Psoas muscle (tissue), 7 donors: ENCODE measurements at regions not wholly inside any gene's neighbourhood (a gene's known extent, or its start where the extent isn't known, plus 50 kb on each side); places are given as distances from the start of the nearest gene placed in this dataset.

Experiments used
- ATAC-seq, 4 donors: fragments of 200-7000 bp; cut with Tn5 transposase; one replicate each; pipeline ENCODE4 v1.9.1; 2020; ENCODE audit warnings: moderate library complexity in 3 of 4, mild to moderate bottlenecking in 2 of 4
- DNase-seq, 2 donors: peaks; one replicate each; pipeline ENCODE4 v3.0.0-alpha.2; 2020
- H3K27ac ChIP-seq: fragments of 200-600 bp; one replicate; pipeline ENCODE4 v1.8.0; 2022
- H3K27me3 ChIP-seq, 3 donors: fragments of 200-600 bp in 1 of 3; one replicate each; pipeline versions ENCODE4 v1.6.1 to v1.8.0; 2013 to 2022; ENCODE audit warnings: low read length in 2 of 3, mild to moderate bottlenecking in 2 of 3, moderate library complexity in 1 of 3; ENCODE audit not compliant: insufficient read depth in 3 of 3
- H3K36me3 ChIP-seq, 2 donors: fragments of 200-600 bp in 1 of 2; one replicate each; pipeline versions ENCODE4 v1.6.1 to v1.8.0; 2013 to 2022; ENCODE audit warnings: low read depth in 1 of 2, mild to moderate bottlenecking in 1 of 2, moderate library complexity in 1 of 2; ENCODE audit not compliant: insufficient read depth in 1 of 2
- H3K4me1 ChIP-seq: fragments of 200-600 bp; one replicate; pipeline ENCODE4 v1.8.0; 2022
- H3K4me3 ChIP-seq: fragments of 200-600 bp; one replicate; pipeline ENCODE4 v1.8.0; 2022; ENCODE audit warnings: mild to moderate bottlenecking
- H3K9me3 ChIP-seq: fragments of 200-600 bp; one replicate; pipeline ENCODE4 v1.8.0; 2022
- CTCF ChIP-seq: fragments of 200-600 bp; IDR thresholded peaks from one replicate; pipeline ENCODE4 v1.8.0; 2022; ENCODE audit warnings: antibody characterized with exemption
- WGBS, 3 donors: extraction: QIAGEN DNeasy Blood & Tissue Kit; methylation state at CpG; one replicate each; pipeline versions ENCODE4 v1.1.6 to v1.1.7; 2013; 5-methylcytosine and 5-hydroxymethylcytosine counted together
- intact Hi-C, 2 donors: fragments of 100-400 bp; cut with DNase I; formaldehyde crosslinking; loops; one replicate each; pipeline versions ENCODE4 v1.11.0 to v1.14.2; 2022
- donor health status: healthy with polysubstance abuse.
- donor health status: DM: no; HTN: no; CAD: no; lungs with moderate emphysema.
- donor health status: Bipolar disorder and iron deficiency.
- donor health status: healthy.
- donor health status: DM: yes; HTN: yes; CAD: no.
- donor health status: DM: no; HTN: no; CAD: no.
- donor health status: DM: yes; HTN: yes; CAD: no.

GRCh38 chr16:85363427-85363826, 249.7 kb upstream of the GSE1 start:
- 95 to 96% (median 96%) methylated on average over 4 to 5 of the region's 5 CpGs for WGBS, 3 donors
- intact Hi-C loops, result no loop called here
- ATAC-seq (no peak), DNase-seq (no peak)
- no peaks in the 10 kb centered on the region for H3K9me3 ChIP-seq
- H3K4me3 ChIP-seq, result no peak overlapping the region
- TF ChIP-seq CTCF, result no peak
- H3K27me3 ChIP-seq, result no peaks in the 10 kb centered on the region
- no peak overlapping the region for H3K27ac ChIP-seq
- no peaks in the 10 kb centered on the region for H3K36me3 ChIP-seq
- H3K4me1 ChIP-seq, result peaks cover 26% of the 10 kb centered on the region

- Histone ChIP-seq H3K4me3 (no peak overlapping the region), H3K4me1 (peaks cover 24% of the 10 kb centered on the region), H3K27ac (no peak overlapping the region), H3K27me3 (no peaks in the 10 kb centered on the region), H3K36me3 (no peaks in the 10 kb centered on the region), H3K9me3 (no peaks in the 10 kb centered on the region)
- WGBS, 3 donors, result 78 to 97% (median 90%) methylated on average over 10 of the region's 10 CpGs
- intact Hi-C loops, result no loop called here
- no peak for TF ChIP-seq CTCF
- DNase-seq (no peak), ATAC-seq (no peak)
Observed at GRCh38 chr16:85363881-85364280, 249.2 kb upstream of the GSE1 start.

- no peak overlapping the region for H3K4me3 ChIP-seq
- DNase-seq, result no peak
- H3K27me3 ChIP-seq, result no peaks in the 10 kb centered on the region
- peaks cover 18% of the 10 kb centered on the region for H3K4me1 ChIP-seq
- TF ChIP-seq CTCF, result no peak
- no peak overlapping the region for H3K27ac ChIP-seq
- no peaks in the 10 kb centered on the region for H3K9me3 ChIP-seq
- no peaks in the 10 kb centered on the region for H3K36me3 ChIP-seq
- ATAC-seq, result no peak
- 80 to 90% (median 84%) methylated on average over 21 of the region's 21 CpGs for WGBS, 3 donors
- intact Hi-C loops, result no loop called here
Observed at GRCh38 chr16:85364323-85365040, 248.6 kb upstream of the GSE1 start.

- Histone ChIP-seq H3K27me3 (no peaks in the 10 kb centered on the region), H3K9me3 (no peaks in the 10 kb centered on the region), H3K36me3 (no peaks in the 10 kb centered on the region), H3K27ac (no peak overlapping the region), H3K4me1 (peaks cover 12% of the 10 kb centered on the region), H3K4me3 (no peak overlapping the region)
- TF ChIP-seq CTCF, result no peak
- DNase-seq, result no peak
- WGBS, 3 donors, result 86 to 90% (median 88%) methylated on average over 11 of the region's 11 CpGs
- no peak for ATAC-seq
- intact Hi-C loops, result no loop called here
Observed at GRCh38 chr16:85365120-85365519, 248.0 kb upstream of the GSE1 start.
